Thyroid gland (tissue), 4 donors: ENCODE measurements at regions not wholly inside any gene's neighbourhood (a gene's known extent, or its start where the extent isn't known, plus 50 kb on each side); places are given as distances from the start of the nearest gene placed in this dataset.

Experiments
- CTCF ChIP-seq, 6 experiments: fragments of 200-600 bp in 3 of 6; fragments of 450-650 bp in 3 of 6; sonication (generic) in 3 of 6; IDR thresholded peaks; one replicate each; pipeline ENCODE4 v1.5.1; 2016 to 2019; ENCODE audit warnings: antibody characterized with exemption in 6 of 6, mild to moderate bottlenecking in 2 of 6, inconsistent platforms in 1 of 6, moderate library complexity in 1 of 6
- POLR2A ChIP-seq, 2 donors: fragments of 450-650 bp; IDR thresholded peaks; one replicate each; pipeline ENCODE4 v1.6.1; 2017; ENCODE audit warnings: antibody characterized with exemption in 2 of 2, mild to moderate bottlenecking in 2 of 2, moderate library complexity in 1 of 2

GRCh38 chr5:90221951-90222350, 187.6 kb downstream of the CETN3 start:
- TF ChIP-seq CTCF (IDR thresholded peaks at IDR 0.05) (no peak), POLR2A (IDR thresholded peaks at IDR 0.05) (no peak)
